ENCODE measurements at regions not wholly inside any gene's neighbourhood (a gene's known extent, or its start where the extent isn't known, plus 50 kb on each side); places are given as distances from the start of the nearest gene placed in this dataset.

GRCh38 chr2:65576861-65577601, 144.6 kb upstream of the SPRED2 start:
- 0 out of 2 replicates have a peak, but pooled peaks have one; percentile 30 for TF ChIP-seq EGR1 (IDR thresholded peaks at IDR 0.05)
- peak; percentile 88 for TF ChIP-seq TCF12 (IDR thresholded peaks at IDR 0.05; ENCODE audit: low read depth)
- TF ChIP-seq YY1 (IDR thresholded peaks at IDR 0.05; ENCODE audit: low read depth): 0 out of 2 replicates have a peak, but pooled peaks have one; percentile 12
- TF ChIP-seq CEBPB (IDR thresholded peaks at IDR 0.05): peak; percentile 39; the same call in 1 of the 2 replicates
- TF ChIP-seq TAF1 (IDR thresholded peaks at IDR 0.05; ENCODE audit: low read depth): no peak
- TF ChIP-seq RAD21 (IDR thresholded peaks at IDR 0.05; ENCODE audit: low read depth): no peak
- TF ChIP-seq FOXM1 (IDR thresholded peaks at IDR 0.05; ENCODE audit: borderline replicate concordance, low read depth): peak; percentile 70
- TF ChIP-seq ZBTB7A (IDR thresholded peaks at IDR 0.05; ENCODE audit: low read depth): no peak
- TF ChIP-seq REST (IDR thresholded peaks at IDR 0.05; ENCODE audit: low read depth): no peak
